Mesodermal cell (in vitro differentiated cells): ENCODE measurements at regions not wholly inside any gene's neighbourhood (a gene's known extent, or its start where the extent isn't known, plus 50 kb on each side); places are given as distances from the start of the nearest gene placed in this dataset.

ENCODE experiments used
- H3K27ac ChIP-seq: 2 replicates; pipeline ENCODE4 v1.7.0; 2013; ENCODE audit warnings: mild to moderate bottlenecking, low read depth, low read length, moderate library complexity; ENCODE audit not compliant: severe bottlenecking
- H3K36me3 ChIP-seq: 2 replicates; pipeline ENCODE4 v1.7.1; 2013; ENCODE audit warnings: mild to moderate bottlenecking, low read length, moderate library complexity; ENCODE audit not compliant: control insufficient read depth, insufficient read depth
- H3K4me1 ChIP-seq: one replicate; pipeline ENCODE4 v1.7.1; 2013; ENCODE audit warnings: mild to moderate bottlenecking, low read length; ENCODE audit not compliant: insufficient read depth, control insufficient read depth, poor library complexity, severe bottlenecking
- H3K4me3 ChIP-seq: 2 replicates; pipeline ENCODE4 v1.7.0; 2013; ENCODE audit warnings: low read length, control low read depth, mild to moderate bottlenecking; ENCODE audit not compliant: insufficient read depth, poor library complexity, severe bottlenecking; ENCODE audit errors: extremely low read depth
- H3K9me3 ChIP-seq: 2 replicates; pipeline ENCODE4 v1.7.1; 2013; ENCODE audit warnings: mild to moderate bottlenecking, low read length, moderate library complexity; ENCODE audit not compliant: control insufficient read depth
- WGBS, 2 experiments: methylation state at CpG; one replicate each; pipeline ENCODE4 v1.1.5; 2013; ENCODE audit warnings: missing lambda C conversion rate in 2 of 2; ENCODE audit not compliant: insufficient coverage in 2 of 2; 5-methylcytosine and 5-hydroxymethylcytosine counted together

DNA sequence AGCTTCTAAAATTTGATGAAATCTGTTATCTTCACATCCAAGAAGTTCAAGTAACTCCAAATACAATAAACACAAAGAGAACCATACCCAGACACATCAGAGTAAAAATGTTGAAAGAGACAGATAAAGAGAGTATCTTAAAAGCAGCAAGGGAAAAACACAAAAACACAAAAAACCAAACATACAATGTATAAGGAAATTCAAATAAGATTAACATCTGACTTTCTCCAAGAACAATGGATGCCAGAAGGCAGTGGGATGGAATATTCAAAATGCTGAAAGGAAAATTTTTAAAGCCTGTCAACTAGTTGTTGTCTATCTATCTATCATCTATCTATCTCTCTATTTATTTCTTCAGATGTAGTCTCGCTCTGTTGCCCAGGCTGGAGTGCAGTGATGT, 72.4 kb upstream of the MKLN1 start:
- Histone ChIP-seq H3K4me1 (peaks cover 2% of the 10 kb centered on the region), H3K27ac (no peak overlapping the region), H3K4me3 (no peak overlapping the region), H3K36me3 (no peaks in the 10 kb centered on the region), H3K9me3 (peaks cover 14% of the 10 kb centered on the region)
- WGBS, 2 experiments, result 64% methylated on average over 1 of the region's 1 CpG; no CpG with 5 or more reads in 1 of the 2 experiments

DNA sequence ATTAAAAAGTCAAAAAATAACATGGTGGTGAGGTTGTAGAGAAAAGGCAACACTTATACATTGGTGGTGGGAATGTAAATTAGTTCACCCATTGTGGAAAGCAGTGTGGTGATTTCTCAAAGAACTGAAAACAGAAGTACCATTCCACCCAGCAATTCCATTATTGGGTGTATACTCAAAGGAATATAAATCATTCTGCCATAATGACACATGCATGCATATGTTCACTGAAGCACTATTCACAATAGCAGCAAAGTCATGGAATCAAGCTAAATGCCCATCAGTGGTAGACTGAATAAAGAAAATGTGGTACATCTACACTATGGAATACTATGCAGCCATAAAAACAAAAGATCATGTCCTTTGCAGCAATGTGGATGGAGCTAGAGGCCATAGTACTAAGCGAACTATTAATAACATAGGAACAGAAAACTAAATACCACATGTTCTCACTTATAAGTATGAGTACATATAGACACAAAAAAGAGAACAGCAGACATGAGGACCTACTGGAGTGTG, 66.1 kb upstream of the MKLN1 start:
- no peak overlapping the region for H3K27ac ChIP-seq
- H3K36me3 ChIP-seq, result no peaks in the 10 kb centered on the region
- no CpG with 5 or more reads among the region's 1 CpG for WGBS, 2 experiments
- H3K4me3 ChIP-seq, result no peak overlapping the region
- no peaks in the 10 kb centered on the region for H3K9me3 ChIP-seq
- peaks cover 3% of the 10 kb centered on the region for H3K4me1 ChIP-seq

DNA sequence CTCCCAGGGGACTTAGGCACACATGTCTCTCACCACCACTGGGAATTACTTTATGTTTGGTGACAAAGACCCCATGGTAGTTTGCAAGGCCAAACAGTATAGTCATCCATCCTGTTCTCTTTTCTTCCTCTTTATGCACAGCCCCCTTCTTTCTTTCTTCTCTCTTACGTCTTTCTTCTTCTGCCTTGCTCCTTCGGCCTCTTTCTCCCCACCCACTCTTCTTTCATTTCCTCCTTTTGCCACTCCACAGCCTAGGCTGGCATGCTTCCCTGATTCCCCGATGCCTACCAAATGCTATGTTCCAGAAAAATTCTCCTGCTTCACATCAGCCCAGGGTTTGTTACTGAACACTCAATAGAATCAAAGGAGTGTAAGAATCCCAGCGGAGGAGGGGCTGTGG, 62.4 kb upstream of the MKLN1 start:
- H3K36me3 ChIP-seq, result no peaks in the 10 kb centered on the region
- H3K4me1 ChIP-seq, result peaks cover 3% of the 10 kb centered on the region
- 87 to 88% methylated on average over 3 to 4 of the region's 4 CpGs for WGBS, 2 experiments
- H3K9me3 ChIP-seq, result no peaks in the 10 kb centered on the region
- no peak overlapping the region for H3K4me3 ChIP-seq
- H3K27ac ChIP-seq, result no peak overlapping the region

DNA sequence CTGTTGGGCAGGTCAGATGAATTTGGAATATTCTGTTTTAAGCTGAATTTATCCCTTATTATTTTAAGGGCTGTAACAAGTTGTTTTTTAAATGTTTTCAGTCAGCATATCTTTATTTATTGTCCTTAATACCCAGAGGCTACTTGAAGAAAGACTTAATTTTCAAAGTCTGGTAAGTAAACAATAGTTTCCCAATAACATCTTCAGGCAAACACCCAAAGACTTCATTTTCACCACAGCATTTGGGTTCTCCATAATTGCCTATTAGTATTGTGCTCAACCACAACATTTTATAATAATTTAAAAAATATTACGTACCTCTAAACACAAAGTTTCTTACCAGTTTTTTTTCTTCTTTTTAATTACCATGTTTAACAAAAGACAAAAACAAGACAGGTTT, 60.0 kb upstream of the MKLN1 start:
- Histone ChIP-seq H3K4me3 (no peak overlapping the region), H3K4me1 (peaks cover 3% of the 10 kb centered on the region), H3K36me3 (no peaks in the 10 kb centered on the region), H3K9me3 (no peaks in the 10 kb centered on the region), H3K27ac (no peak overlapping the region)
- WGBS, 2 experiments, result no CpG with 5 or more reads among the region's 1 CpG

DNA sequence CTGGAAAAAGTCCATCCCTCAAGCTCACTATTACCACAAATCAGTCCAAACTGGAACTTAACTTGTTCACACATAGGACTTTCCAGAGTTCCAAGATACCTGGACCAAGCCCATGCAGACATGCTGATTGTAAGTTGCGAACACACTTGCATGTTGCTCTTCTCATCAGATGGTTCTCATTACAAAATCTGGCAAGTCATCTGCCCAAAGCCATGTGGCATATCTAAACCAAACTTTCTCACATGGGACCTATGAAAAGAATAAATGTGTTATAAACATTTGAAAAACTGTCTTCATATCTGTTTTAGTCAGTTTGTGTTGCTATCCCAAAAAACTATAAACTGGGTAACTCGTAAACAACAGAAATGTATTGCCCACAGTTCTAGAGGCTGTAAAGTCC, 58.8 kb upstream of the MKLN1 start:
- 95 to 97% methylated on average over 2 of the region's 2 CpGs for WGBS, 2 experiments
- Histone ChIP-seq H3K27ac (no peak overlapping the region), H3K4me3 (no peak overlapping the region), H3K36me3 (no peaks in the 10 kb centered on the region), H3K4me1 (peaks cover 3% of the 10 kb centered on the region), H3K9me3 (no peaks in the 10 kb centered on the region)

DNA sequence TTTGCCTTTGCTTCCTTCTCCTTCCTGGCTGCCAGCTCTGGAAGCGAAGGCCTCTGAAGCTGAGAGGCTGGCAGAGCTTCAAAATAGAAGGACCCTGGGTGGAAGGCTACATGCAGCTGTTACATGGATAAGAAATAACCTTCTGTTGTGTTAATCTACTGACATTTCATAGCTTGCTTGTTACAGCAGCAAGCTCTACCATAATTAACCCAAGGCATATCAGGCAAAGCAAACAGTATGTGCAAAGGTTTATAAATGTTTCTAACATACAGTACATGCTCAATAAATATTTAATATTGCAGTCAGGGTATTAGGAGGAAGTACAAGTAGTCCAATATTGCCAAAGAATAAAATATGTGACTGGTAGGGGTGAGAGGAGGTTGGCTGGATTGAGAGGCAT, 55.6 kb upstream of the MKLN1 start:
- no peaks in the 10 kb centered on the region for H3K9me3 ChIP-seq
- H3K4me1 ChIP-seq, result no peaks in the 10 kb centered on the region
- H3K4me3 ChIP-seq, result no peak overlapping the region
- H3K27ac ChIP-seq, result no peak overlapping the region
- no peaks in the 10 kb centered on the region for H3K36me3 ChIP-seq
- WGBS, 2 experiments, result no CpG with 5 or more reads among the region's 1 CpG

DNA sequence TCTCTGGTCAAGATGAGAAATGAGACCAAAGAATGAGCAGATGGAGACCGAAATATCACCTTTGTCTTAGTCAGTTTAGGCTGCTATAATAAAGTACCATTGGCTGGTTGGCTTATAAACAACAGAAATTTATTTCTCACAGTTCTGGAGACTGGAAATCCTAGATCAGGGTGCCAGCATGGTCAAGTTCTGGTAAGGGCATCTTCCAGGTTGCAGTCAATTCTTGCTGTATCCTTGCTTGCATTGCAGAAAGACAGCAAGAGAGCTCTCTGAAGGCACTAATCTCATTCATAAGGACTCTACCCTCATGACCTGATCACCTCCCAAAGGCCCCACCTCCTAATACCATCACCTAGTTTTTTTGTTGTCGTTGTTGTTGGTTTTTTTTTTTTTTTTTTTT, 52.7 kb upstream of the MKLN1 start:
- Histone ChIP-seq H3K36me3 (no peaks in the 10 kb centered on the region), H3K4me1 (no peaks in the 10 kb centered on the region), H3K4me3 (no peak overlapping the region), H3K9me3 (no peaks in the 10 kb centered on the region), H3K27ac (no peak overlapping the region)
- no CpG with 5 or more reads among the region's 2 CpGs for WGBS, 2 experiments

DNA sequence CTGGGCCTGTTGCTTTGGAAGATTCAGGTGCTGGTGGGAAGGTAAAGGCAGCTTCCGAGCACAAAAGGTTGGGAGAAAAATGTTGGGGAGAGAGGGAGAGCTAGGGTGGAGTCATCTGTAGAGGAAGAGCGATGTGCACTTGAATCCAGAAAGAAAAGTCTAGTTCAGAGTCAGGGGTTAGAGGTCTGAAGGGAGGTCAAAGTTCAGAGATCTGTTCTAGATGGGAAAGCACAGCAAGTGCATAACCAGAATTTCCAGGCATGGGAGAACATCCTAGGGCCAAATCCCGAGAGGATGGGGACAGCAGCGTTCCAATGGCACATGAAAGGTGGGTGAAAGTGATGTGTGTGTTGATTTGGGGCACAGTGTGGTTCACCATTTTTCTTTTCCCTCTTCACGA, 51.5 kb upstream of the MKLN1 start:
- H3K4me1 ChIP-seq, result no peaks in the 10 kb centered on the region
- H3K4me3 ChIP-seq, result no peak overlapping the region
- H3K9me3 ChIP-seq, result no peaks in the 10 kb centered on the region
- H3K27ac ChIP-seq, result no peak overlapping the region
- no peaks in the 10 kb centered on the region for H3K36me3 ChIP-seq
- WGBS, 2 experiments, result 94 to 100% methylated on average over 3 to 4 of the region's 5 CpGs

DNA sequence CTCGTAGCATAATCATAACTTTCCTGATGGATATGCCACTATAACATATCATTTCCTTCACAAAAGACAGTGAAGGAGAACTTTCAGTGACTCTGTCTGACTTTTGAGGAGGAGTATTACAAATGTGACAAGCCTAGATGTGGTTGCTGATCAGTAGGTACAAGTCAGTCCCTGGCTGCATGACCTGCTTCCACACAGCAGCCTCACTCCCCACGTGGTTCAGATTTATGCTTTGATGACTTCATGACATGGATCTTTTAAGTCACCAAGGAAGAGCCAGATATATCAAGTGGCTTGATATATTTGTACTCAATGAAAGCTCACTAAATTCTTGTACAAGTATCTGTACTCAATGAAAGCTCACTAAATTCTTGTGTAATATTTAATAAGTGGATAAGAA, 50.9 kb upstream of the MKLN1 start:
- Histone ChIP-seq H3K4me1 (no peaks in the 10 kb centered on the region), H3K27ac (no peak overlapping the region), H3K36me3 (no peaks in the 10 kb centered on the region), H3K4me3 (no peak overlapping the region), H3K9me3 (no peaks in the 10 kb centered on the region)
- WGBS, 2 experiments, result 67% methylated on average over 1 of the region's 2 CpGs; no CpG with 5 or more reads in 1 of the 2 experiments
